SJSA1 (cell line): ENCODE measurements at regions not wholly inside any gene's neighbourhood (a gene's known extent, or its start where the extent isn't known, plus 50 kb on each side); places are given as distances from the start of the nearest gene placed in this dataset.

Experiments used
- DNase-seq, 2 experiments: peaks; one replicate each; pipeline ENCODE4 v3.0.0-alpha.2; 2015 to 2020; ENCODE audit warnings: low spot score in 2 of 2, low read depth in 1 of 2
- H3K27ac ChIP-seq: fragments of 250-450 bp; sonication (Bioruptor Pico); 2 replicates; pipeline ENCODE4 v1.5.1; 2020; ENCODE audit warnings: mild to moderate bottlenecking, moderate library complexity
- H3K27me3 ChIP-seq: fragments of 250-450 bp; sonication (Bioruptor Pico); replicated peaks from 2 replicates; pipeline ENCODE4 v1.5.1; 2020; ENCODE audit warnings: mild to moderate bottlenecking, moderate library complexity
- H3K36me3 ChIP-seq: fragments of 250-450 bp; sonication (Bioruptor Pico); 2 replicates; pipeline ENCODE4 v1.5.1; 2020; ENCODE audit warnings: mild to moderate bottlenecking
- H3K4me1 ChIP-seq: fragments of 250-450 bp; sonication (Bioruptor Pico); replicated peaks from 2 replicates; pipeline ENCODE4 v1.6.1; 2021; ENCODE audit warnings: mild to moderate bottlenecking
- H3K4me3 ChIP-seq: fragments of 250-450 bp; sonication (Bioruptor Pico); 2 replicates; pipeline ENCODE4 v1.5.1; 2020; ENCODE audit warnings: mild to moderate bottlenecking
- H3K9me3 ChIP-seq: fragments of 250-450 bp; sonication (Bioruptor Pico); replicated peaks from 2 replicates; pipeline ENCODE4 v1.5.1; 2020; ENCODE audit warnings: mild to moderate bottlenecking

DNA sequence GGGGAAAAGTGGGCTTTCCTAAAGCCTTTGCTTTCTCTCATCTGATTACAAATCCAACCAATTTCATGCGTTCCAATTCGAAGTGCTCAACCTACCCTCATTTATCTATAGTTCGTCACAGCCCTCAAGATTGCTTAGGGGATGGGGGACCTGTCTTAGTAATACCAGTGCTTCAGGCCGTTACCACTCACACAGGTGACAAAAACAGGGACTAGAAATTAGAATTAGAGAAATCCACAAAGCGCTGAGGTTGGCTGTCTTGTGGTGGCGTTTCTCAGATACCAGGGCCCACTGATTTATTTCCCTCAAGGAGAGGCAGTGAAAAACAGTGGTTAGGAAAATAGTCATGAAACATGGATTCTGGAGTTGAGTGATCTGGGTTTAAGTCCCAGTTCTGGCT lies 121.6 kb upstream of the SPACA1 start:
- no peaks in the 10 kb centered on the region for H3K36me3 ChIP-seq
- H3K4me3 ChIP-seq: no peak overlapping the region
- no peak overlapping the region for H3K27ac ChIP-seq
- H3K9me3 ChIP-seq: no peaks in the 10 kb centered on the region
- peaks cover 9% of the 10 kb centered on the region for H3K4me1 ChIP-seq
- H3K27me3 ChIP-seq: no peaks in the 10 kb centered on the region
- DNase-seq: no peak

DNA sequence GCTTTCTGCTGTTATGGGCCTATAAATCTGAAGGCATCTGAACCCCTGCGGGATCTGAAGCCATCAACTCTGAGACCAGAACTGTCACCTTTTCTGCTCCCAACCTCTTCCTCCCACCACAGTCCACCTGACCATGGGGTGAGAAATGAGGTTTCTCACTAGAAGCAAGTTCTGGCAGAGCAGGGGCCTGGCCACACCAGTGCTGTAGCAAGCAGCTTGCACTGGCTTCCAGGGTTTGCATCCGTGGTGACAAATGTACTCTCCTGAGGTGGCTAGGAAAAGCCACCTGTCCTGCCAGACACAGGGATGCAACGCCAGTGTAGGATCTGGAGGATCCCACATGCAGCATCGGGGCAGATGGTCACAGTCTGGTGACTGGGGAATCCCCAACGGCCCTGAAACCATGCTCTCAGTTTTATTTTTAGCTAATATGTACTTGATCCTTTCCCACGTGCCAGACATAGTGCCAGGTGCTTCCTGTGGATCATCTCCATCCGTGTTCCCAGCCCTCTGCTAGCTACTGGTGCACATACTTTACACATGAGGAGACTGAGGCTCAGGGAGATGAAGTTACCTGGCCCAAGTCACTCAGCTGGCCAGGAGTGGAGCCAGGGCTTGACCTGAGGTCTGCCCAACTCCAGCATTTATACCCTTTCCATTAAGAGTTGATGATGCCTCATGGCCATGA lies 122.1 kb upstream of the SPACA1 start:
- H3K4me3 ChIP-seq: no peak overlapping the region
- H3K36me3 ChIP-seq: no peaks in the 10 kb centered on the region
- H3K9me3 ChIP-seq: no peaks in the 10 kb centered on the region
- peaks cover 9% of the 10 kb centered on the region for H3K4me1 ChIP-seq
- no peaks in the 10 kb centered on the region for H3K27me3 ChIP-seq
- no peak overlapping the region for H3K27ac ChIP-seq
- DNase-seq: no peak

DNA sequence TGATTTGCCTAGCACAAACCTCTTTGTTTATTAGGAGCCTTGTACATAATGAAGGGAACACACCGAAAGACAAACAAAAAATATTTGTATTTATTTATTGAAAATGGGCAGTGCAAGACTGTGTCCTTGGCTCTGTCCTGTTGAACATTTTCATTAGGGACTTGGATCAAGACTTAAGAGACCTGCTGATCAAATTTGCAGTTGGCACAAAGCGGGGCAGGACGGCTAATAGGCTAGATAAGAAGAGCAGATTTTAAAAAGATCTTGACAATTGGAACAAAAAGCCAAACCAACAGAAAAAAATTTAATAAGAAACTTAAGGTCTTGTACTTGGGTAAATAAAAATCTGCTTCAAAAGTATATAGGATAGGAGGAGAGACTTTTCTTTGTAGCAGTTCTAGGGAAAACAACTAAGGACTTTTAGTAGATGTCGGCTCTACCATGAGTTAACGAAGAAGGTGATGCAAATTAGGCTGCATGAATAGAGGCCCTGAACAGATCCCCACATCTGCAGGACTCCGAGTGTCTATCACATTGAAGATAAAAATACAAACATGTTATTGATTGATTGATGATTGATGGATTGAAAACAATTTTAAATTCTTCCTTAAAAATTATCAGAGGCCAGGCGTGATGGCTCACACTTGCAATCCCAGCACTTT lies 124.1 kb upstream of the SPACA1 start:
- Histone ChIP-seq H3K4me1 (no peaks in the 10 kb centered on the region), H3K27me3 (no peaks in the 10 kb centered on the region), H3K27ac (no peak overlapping the region), H3K36me3 (no peaks in the 10 kb centered on the region), H3K4me3 (no peak overlapping the region), H3K9me3 (no peaks in the 10 kb centered on the region)
- DNase-seq: no peak

DNA sequence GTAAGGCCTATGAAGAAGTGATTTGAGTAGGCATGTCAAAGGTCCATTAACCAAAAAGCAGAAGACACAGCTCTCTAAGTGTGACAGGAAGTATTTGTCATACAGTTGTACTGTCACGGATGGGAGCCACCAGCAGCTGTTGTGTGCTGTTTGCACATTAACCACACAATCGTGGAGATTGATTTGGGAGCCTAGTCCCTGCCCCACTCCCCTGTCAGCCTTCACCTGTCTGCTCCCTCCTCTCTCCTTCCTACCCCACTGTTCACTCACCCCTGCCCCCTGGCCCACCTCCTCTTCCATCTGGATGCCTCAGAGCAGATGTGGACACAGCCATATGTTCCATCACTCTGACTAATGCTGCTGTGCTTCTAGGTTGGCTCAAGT lies 124.7 kb upstream of the SPACA1 start:
- Histone ChIP-seq H3K4me3 (no peak overlapping the region), H3K4me1 (no peaks in the 10 kb centered on the region), H3K9me3 (no peaks in the 10 kb centered on the region), H3K36me3 (no peaks in the 10 kb centered on the region), H3K27me3 (no peaks in the 10 kb centered on the region), H3K27ac (no peak overlapping the region)
- no peak for DNase-seq

DNA sequence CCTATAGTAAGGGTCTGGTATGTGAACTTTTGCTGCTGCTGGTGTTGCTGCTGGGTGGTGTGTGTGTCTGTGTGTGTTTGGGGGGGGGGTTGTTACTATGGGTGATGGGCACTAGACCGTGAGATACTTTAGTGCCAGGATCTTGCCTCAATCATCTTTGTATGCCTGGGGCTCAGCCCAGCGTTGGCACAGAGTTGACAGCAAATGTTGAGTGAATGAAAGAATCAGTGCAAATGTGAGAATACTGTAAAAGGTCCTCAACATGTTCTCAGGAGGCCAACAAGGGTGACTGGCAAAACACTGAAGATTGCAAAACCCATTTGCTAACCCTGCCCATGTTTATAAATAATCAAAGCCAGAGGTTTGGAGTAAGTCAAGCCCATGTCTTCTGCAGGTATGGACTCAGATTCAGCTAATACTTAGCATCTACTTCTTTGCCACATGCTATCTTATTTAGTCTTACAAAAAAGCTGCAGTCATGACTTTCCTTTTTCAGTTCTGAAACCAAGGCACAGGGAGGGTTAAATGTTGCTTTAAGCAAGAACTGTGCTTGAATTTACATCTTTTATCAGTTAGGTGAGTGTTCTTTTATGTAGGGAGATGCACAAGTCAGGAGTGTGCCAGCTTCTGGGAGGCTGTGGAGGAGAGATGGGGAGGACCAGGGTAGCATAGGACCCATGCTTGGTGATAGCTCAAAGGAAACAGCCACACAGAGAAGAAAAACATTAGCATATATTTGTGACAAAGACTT lies 125.3 kb upstream of the SPACA1 start:
- Histone ChIP-seq H3K9me3 (no peaks in the 10 kb centered on the region), H3K27ac (no peak overlapping the region), H3K27me3 (no peaks in the 10 kb centered on the region), H3K4me1 (peaks cover 3% of the 10 kb centered on the region), H3K36me3 (no peaks in the 10 kb centered on the region), H3K4me3 (no peak overlapping the region)
- no peak for DNase-seq

DNA sequence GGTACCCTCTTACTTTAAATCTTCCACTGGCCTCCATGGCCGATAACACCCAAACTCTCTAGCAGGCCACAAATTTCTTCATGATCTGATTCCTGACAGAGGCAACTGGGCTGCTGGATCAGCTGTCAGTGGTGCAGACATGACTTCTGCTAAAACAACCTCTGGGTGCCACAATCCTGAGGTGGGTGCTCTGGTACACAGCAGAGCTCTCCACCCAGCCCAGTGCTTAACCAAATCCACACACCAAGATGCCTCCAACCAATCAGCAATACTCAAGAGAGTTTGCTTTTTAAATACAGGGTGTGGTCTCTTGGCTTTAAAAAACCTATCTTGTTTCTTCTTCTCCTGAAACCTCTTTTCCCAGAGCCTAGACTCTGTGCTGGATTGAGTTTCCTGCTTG lies 126.6 kb upstream of the SPACA1 start:
- Histone ChIP-seq H3K4me3 (no peak overlapping the region), H3K4me1 (peaks cover 5% of the 10 kb centered on the region), H3K36me3 (no peaks in the 10 kb centered on the region), H3K27me3 (no peaks in the 10 kb centered on the region), H3K9me3 (no peaks in the 10 kb centered on the region), H3K27ac (no peak overlapping the region)
- no peak for DNase-seq

DNA sequence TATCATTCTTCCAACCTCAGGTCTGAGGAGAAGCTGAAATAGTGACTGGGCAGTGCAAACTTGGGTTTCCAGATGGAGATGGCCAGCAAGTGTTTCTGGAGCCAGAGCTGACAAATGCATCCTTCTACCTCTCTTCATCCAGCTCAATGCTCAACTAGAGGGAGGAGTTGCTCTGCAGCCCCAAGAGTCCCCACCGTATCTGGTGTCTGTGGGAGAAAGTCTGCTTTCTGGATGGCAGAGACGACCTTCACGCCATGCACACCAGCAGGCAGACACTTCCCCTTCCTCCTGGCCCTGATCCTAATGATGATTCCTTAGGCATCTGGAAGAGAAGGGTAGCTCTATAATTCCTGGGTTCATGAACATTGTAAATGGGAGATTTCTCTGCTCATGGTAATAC lies 127.4 kb upstream of the SPACA1 start:
- Histone ChIP-seq H3K36me3 (no peaks in the 10 kb centered on the region), H3K9me3 (no peaks in the 10 kb centered on the region), H3K4me1 (peaks cover 5% of the 10 kb centered on the region), H3K27me3 (no peaks in the 10 kb centered on the region), H3K4me3 (no peak overlapping the region), H3K27ac (no peak overlapping the region)
- no peak for DNase-seq

DNA sequence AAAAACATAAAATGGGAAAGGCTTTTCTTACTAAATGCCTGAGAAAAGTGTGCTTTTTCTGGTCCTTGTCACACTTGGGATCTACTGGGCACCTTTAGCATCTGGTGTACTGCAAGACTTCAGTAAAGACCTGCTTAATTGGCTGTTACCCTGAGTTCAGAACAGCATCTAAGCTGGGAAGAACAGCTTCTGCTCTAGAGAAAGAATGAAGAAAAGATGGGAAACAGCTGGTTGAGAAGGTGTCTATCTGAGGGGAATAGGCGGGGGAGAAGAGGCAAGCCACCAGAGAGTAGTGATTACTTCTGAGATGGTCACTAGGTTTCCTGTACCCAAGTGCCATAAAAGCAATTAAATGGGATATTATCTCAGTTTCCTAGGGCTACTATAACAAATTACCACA lies 128.2 kb upstream of the SPACA1 start:
- Histone ChIP-seq H3K4me1 (peaks cover 5% of the 10 kb centered on the region), H3K4me3 (no peak overlapping the region), H3K27ac (no peak overlapping the region), H3K27me3 (no peaks in the 10 kb centered on the region), H3K36me3 (no peaks in the 10 kb centered on the region), H3K9me3 (no peaks in the 10 kb centered on the region)
- DNase-seq: no peak

DNA sequence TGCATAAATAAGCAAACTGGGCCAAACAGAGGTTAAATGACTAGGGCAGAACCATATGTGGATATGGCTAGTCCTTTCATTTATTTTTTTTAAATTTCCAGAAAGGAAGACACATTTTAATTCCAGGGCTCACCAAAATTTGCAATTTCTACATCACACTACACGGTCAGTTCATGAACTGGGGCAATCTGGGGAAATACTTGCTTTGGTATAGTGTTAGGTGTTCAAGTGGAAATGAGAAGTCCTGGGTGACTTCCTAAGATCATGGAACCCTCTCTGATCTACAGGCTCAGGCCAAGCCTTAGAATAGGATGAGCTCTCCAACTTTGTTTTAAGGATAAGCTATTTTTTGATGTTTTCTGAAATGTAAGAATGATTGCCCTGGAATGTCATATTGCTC lies 128.6 kb upstream of the SPACA1 start:
- DNase-seq: no peak
- H3K27me3 ChIP-seq: no peaks in the 10 kb centered on the region
- no peaks in the 10 kb centered on the region for H3K9me3 ChIP-seq
- H3K36me3 ChIP-seq: no peaks in the 10 kb centered on the region
- H3K27ac ChIP-seq: no peak overlapping the region
- H3K4me1 ChIP-seq: peaks cover 5% of the 10 kb centered on the region
- no peak overlapping the region for H3K4me3 ChIP-seq

DNA sequence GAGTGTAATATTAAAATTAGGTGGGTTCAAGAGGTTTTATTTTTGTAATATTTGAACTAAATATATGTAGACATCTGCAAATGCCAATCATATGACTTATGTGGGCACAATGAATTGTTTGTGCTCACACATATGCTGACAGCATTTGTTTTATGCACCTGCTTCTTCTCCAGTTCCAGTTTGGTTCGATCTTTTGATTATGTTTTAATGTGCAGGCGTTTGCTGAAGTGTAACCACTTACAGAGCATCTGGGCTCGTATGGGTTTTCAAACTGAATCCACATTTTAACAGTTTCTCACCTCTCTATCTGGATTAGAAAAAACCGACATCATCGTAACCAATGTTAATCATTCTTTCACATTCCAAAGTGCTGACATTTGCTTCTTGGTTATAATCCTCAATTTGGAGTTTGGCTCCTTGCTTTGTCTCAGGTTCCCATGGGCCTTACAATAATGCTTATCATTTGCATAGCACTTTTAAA lies 129.1 kb upstream of the SPACA1 start:
- no peaks in the 10 kb centered on the region for H3K9me3 ChIP-seq
- no peaks in the 10 kb centered on the region for H3K27me3 ChIP-seq
- no peak for DNase-seq
- H3K4me3 ChIP-seq: no peak overlapping the region
- H3K27ac ChIP-seq: no peak overlapping the region
- H3K36me3 ChIP-seq: no peaks in the 10 kb centered on the region
- peaks cover 5% of the 10 kb centered on the region for H3K4me1 ChIP-seq

DNA sequence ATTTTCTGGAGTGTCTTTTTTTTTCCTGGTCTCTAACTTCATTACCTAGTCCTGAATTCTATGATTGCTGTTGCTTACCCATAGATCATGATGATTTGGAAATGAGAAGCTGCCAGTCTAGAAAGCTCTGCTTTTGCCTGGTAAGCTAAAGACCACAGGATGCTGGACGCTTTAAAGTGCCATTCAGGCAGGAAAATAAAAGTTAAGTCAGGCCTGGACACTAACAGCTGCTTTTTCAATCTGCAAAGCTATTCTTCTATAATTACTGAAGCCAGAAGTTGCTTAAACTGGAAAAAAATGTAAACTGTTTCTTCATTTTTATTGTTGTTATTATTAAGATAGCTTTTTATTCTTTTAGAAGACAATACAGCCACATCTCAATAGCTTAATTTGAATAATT lies 129.8 kb upstream of the SPACA1 start:
- H3K4me3 ChIP-seq: no peak overlapping the region
- peaks cover 5% of the 10 kb centered on the region for H3K4me1 ChIP-seq
- H3K9me3 ChIP-seq: no peaks in the 10 kb centered on the region
- DNase-seq: no peak
- H3K36me3 ChIP-seq: no peaks in the 10 kb centered on the region
- no peak overlapping the region for H3K27ac ChIP-seq
- no peaks in the 10 kb centered on the region for H3K27me3 ChIP-seq

DNA sequence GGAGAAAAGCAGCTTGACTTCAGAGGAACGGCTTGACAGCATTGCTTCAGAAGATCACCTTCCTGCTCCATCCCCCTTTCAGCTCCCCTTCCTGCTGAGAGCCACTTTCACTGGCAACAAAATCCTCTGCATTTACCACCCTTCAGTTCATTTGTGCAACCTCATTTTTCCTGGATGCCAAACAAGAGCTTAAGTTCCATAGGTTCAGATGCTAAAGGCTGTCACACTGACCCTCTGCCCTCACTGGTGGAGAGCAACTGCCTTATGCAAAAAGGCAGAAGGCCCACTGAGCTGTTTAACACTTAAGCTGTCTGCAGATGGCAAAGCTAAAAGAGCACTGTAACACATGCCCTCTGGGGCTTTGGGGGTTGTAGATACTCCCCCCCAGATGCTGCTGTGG lies 131.2 kb upstream of the SPACA1 start:
- Histone ChIP-seq H3K27ac (no peak overlapping the region), H3K9me3 (no peaks in the 10 kb centered on the region), H3K4me1 (peaks cover 5% of the 10 kb centered on the region), H3K27me3 (no peaks in the 10 kb centered on the region), H3K36me3 (no peaks in the 10 kb centered on the region), H3K4me3 (no peak overlapping the region)
- DNase-seq: no peak

DNA sequence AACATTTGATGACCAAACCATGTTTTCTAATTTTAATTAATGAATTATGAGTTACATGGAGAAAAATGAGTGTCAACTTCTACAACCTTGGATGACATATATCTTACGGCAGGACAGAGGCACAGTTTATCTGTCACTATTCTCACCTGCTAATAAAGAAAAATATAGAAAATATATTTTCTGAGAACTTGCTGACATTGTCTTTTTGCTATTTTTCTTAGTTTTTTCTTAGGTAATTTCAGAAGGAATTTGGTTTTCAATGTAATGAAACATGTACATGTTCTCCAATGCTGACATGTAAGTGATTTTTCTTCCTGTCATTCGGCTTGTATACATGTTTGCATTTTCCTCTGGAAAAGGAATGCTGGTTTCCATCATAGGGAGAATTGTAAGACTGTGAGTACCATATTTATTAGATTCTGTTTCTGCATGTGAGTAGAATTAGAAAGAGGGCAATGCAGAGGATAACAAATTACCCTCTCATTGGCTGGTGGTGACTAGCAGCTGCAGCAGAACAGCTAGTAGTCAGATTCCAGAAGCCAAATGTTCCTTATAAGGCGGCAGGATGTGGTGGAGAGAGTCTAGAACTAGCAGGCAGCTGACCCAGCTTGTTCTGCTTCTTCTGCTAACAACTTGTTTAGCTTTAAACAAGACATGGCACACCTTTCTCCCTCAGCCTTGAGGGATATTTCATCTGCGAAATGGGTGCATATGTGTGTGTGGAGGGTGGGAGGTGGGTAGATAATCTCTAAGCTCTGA lies 132.8 kb upstream of the SPACA1 start:
- no peak overlapping the region for H3K4me3 ChIP-seq
- H3K4me1 ChIP-seq: peaks cover 11% of the 10 kb centered on the region
- H3K36me3 ChIP-seq: no peaks in the 10 kb centered on the region
- H3K9me3 ChIP-seq: no peaks in the 10 kb centered on the region
- H3K27ac ChIP-seq: no peak overlapping the region
- H3K27me3 ChIP-seq: no peaks in the 10 kb centered on the region
- no peak for DNase-seq

DNA sequence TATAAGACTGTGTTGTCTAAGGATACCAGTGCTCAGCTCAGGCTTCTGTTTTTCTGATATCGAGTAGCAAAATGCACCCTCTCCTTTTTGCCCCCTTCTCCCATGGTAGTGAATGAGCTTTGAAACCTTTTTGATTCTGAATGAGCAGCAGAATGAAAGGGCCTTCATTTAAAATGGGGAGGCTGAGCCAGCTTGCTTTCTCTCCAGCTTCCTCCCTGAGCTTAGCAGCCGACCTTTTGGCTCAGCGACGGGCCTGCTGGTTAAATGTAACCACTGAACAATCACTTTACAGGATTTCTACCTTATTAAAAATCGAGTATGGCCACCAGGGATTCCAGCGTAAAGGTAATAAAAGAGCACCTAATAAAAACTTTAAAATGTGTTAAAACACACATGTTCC lies 133.7 kb upstream of the SPACA1 start:
- Histone ChIP-seq H3K4me1 (peaks cover 20% of the 10 kb centered on the region), H3K4me3 (no peak overlapping the region), H3K27ac (no peak overlapping the region), H3K9me3 (no peaks in the 10 kb centered on the region), H3K27me3 (no peaks in the 10 kb centered on the region), H3K36me3 (no peaks in the 10 kb centered on the region)
- no peak for DNase-seq
